Kidney (tissue), 13 donors: ENCODE measurements at regions not wholly inside any gene's neighbourhood (a gene's known extent, or its start where the extent isn't known, plus 50 kb on each side); places are given as distances from the start of the nearest gene placed in this dataset.

Experiments used
- DNase-seq, 5 donors: peaks; one replicate each; pipeline ENCODE4 v3.0.0-alpha.2; 2013 to 2020
- FAIRE-seq: peaks from 2 replicates; lab custom pipeline; 2012; peaks lifted over from hg19 to GRCh38; lab: Jason Lieb, UNC
- H3K27ac ChIP-seq, 2 donors: one replicate each; pipeline ENCODE4 v1.7.0; 2013; ENCODE audit warnings: low read depth in 2 of 2, low read length in 2 of 2, inconsistent platforms in 1 of 2
- H3K27me3 ChIP-seq: one replicate; pipeline ENCODE4 v1.7.1; 2013; ENCODE audit warnings: low read length, inconsistent platforms; ENCODE audit not compliant: control insufficient read depth, insufficient read depth
- H3K36me3 ChIP-seq, 3 donors: one replicate each; pipeline versions ENCODE4 v1.7.0 to v1.7.1; 2013; ENCODE audit warnings: low read length in 3 of 3, control low read depth in 1 of 3, inconsistent platforms in 1 of 3; ENCODE audit not compliant: insufficient read depth in 3 of 3, control insufficient read depth in 2 of 3
- H3K4me1 ChIP-seq, 3 donors: one replicate each; pipeline versions ENCODE4 v1.7.0 to v1.7.1; 2013; ENCODE audit warnings: low read length in 3 of 3, inconsistent platforms in 1 of 3, low read depth in 1 of 3; ENCODE audit not compliant: control insufficient read depth in 2 of 3, insufficient read depth in 2 of 3
- H3K4me3 ChIP-seq, 3 donors: one replicate each; pipeline versions ENCODE4 v1.7.0 to v1.8.1; 2013; ENCODE audit warnings: low read length in 3 of 3, control low read depth in 1 of 3, inconsistent platforms in 1 of 3
- H3K9ac ChIP-seq, 3 donors: one replicate each; pipeline versions ENCODE4 v1.7.0 to v1.7.1; 2013; ENCODE audit warnings: low read length in 3 of 3, control low read depth in 1 of 3, inconsistent platforms in 1 of 3
- H3K9me3 ChIP-seq, 3 donors: one replicate each; pipeline versions ENCODE4 v1.7.0 to v1.7.1; 2013; ENCODE audit warnings: low read length in 3 of 3, control low read depth in 1 of 3, inconsistent platforms in 1 of 3; ENCODE audit not compliant: control insufficient read depth in 2 of 3, insufficient read depth in 1 of 3
- CTCF ChIP-seq: IDR thresholded peaks from 3 replicates; pipeline ENCODE4 v1.5.1; 2012; ENCODE audit warnings: mild to moderate bottlenecking, moderate library complexity, borderline replicate concordance; ENCODE audit not compliant: insufficient read depth; ENCODE audit errors: extremely low read depth
- intact Hi-C: fragments of 100-400 bp; cut with DNase I; formaldehyde crosslinking; loops from one replicate; pipeline ENCODE4 v1.11.1; 2022
- donor health status: control.
- donor health status: control.
- donor health status: control.
- donor health status: control.
- donor health status: control.
- donor health status: DM: yes; HTN: yes; CAD: no.
- donor health status: Normal renal cell carcinoma (clear cell type).

- no peak overlapping the region for H3K27ac ChIP-seq
- TF ChIP-seq CTCF, result no peak
- no peak overlapping the region for H3K9ac ChIP-seq
- no peak overlapping the region for H3K4me3 ChIP-seq
- peaks cover 0 to 17% (median 16%) of the 10 kb centered on the region in 3 donors for H3K4me1 ChIP-seq
- H3K27me3 ChIP-seq, result no peaks in the 10 kb centered on the region
- DNase-seq (no peak), FAIRE-seq (no peak)
- intact Hi-C loops, result no loop called here
- no peaks in the 10 kb centered on the region for H3K36me3 ChIP-seq
- no peaks in the 10 kb centered on the region for H3K9me3 ChIP-seq
These were observed 283.9 kb upstream of the CTNNB1 start for GRCh38 chr3:40915346-40915865.

GRCh38 chr3:40920041-40920440 is 279.3 kb upstream of the CTNNB1 start:
- Histone ChIP-seq H3K9ac (no peak overlapping the region), H3K4me1 (peaks cover 0 to 11% (median 2%) of the 10 kb centered on the region in 3 donors), H3K36me3 (no peaks in the 10 kb centered on the region), H3K4me3 (no peak overlapping the region), H3K27me3 (no peaks in the 10 kb centered on the region), H3K9me3 (no peaks in the 10 kb centered on the region), H3K27ac (no peak overlapping the region)
- intact Hi-C loops, result no loop called here
- TF ChIP-seq CTCF, result no peak
- DNase-seq (no peak), FAIRE-seq (no peak)

GRCh38 chr3:40921251-40921650 is 278.1 kb upstream of the CTNNB1 start:
- no peak overlapping the region for H3K27ac ChIP-seq
- FAIRE-seq, result no peak
- H3K27me3 ChIP-seq, result no peaks in the 10 kb centered on the region
- no peaks in the 10 kb centered on the region for H3K36me3 ChIP-seq
- no peak for TF ChIP-seq CTCF
- no peak overlapping the region for H3K9ac ChIP-seq
- intact Hi-C loops, result no loop called here
- no peak for DNase-seq
- no peak overlapping the region for H3K4me3 ChIP-seq
- H3K4me1 ChIP-seq, result peaks cover 0 to 15% (median 2%) of the 10 kb centered on the region in 3 donors
- H3K9me3 ChIP-seq, result no peaks in the 10 kb centered on the region

GRCh38 chr3:40923143-40923542 is 276.2 kb upstream of the CTNNB1 start:
- TF ChIP-seq CTCF, result no peak
- Histone ChIP-seq H3K9ac (no peak overlapping the region), H3K9me3 (no peaks in the 10 kb centered on the region), H3K27ac (no peak overlapping the region), H3K27me3 (no peaks in the 10 kb centered on the region), H3K4me3 (no peak overlapping the region), H3K4me1 (peaks cover 0 to 15% (median 2%) of the 10 kb centered on the region in 3 donors), H3K36me3 (no peaks in the 10 kb centered on the region)
- FAIRE-seq, result no peak
- intact Hi-C loops, result no loop called here
- peak in 2 of 5 donors; percentile 57 to 70 for DNase-seq
